Fibroblast of the aortic adventitia (primary cell): ENCODE measurements at regions not wholly inside any gene's neighbourhood (a gene's known extent, or its start where the extent isn't known, plus 50 kb on each side); places are given as distances from the start of the nearest gene placed in this dataset.

ENCODE experiments used
- DNase-seq: peaks from one replicate; pipeline ENCODE4 v3.0.0-alpha.2; 2010; ENCODE audit warnings: low read depth
- H3K4me3 ChIP-seq: 2 replicates; pipeline ENCODE4 v1.5.1; 2011; ENCODE audit warnings: low read depth, mild to moderate bottlenecking, control low read depth, low read length, moderate library complexity
- CTCF ChIP-seq: IDR thresholded peaks from 2 replicates; pipeline ENCODE4 v1.5.1; 2011; ENCODE audit warnings: mild to moderate bottlenecking, low read length, control low read depth, inconsistent platforms; ENCODE audit not compliant: insufficient read depth

GRCh38 chr12:95607642-95608041 is 56.4 kb upstream of the USP44 start:
- no peak for DNase-seq
- TF ChIP-seq CTCF, result no peak
- H3K4me3 ChIP-seq, result no peak overlapping the region

- H3K4me3 ChIP-seq, result no peak overlapping the region
- DNase-seq, result peak; percentile 77
- no peak for TF ChIP-seq CTCF
Measured at GRCh38 chr12:95605875-95606274, 54.6 kb upstream of the USP44 start.

- TF ChIP-seq CTCF, result no peak
- peak; percentile 65 for DNase-seq
- no peak overlapping the region for H3K4me3 ChIP-seq
Measured at GRCh38 chr12:95605087-95605486, 53.8 kb upstream of the USP44 start.

GRCh38 chr12:95603351-95604145 is 52.3 kb upstream of the USP44 start:
- H3K4me3 ChIP-seq, result no peak overlapping the region
- DNase-seq, result no peak
- no peak for TF ChIP-seq CTCF

GRCh38 chr12:95601091-95601961 is 50.0 kb upstream of the USP44 start:
- DNase-seq, result peak; percentile 66
- no peak overlapping the region for H3K4me3 ChIP-seq

More at GRCh38 chr12:95601091-95601961, 50.0 kb upstream of the USP44 start:
- TF ChIP-seq CTCF, result no peak
